ENCODE measurements at regions not wholly inside any gene's neighbourhood (a gene's known extent, or its start where the extent isn't known, plus 50 kb on each side); places are given as distances from the start of the nearest gene placed in this dataset.

DNA sequence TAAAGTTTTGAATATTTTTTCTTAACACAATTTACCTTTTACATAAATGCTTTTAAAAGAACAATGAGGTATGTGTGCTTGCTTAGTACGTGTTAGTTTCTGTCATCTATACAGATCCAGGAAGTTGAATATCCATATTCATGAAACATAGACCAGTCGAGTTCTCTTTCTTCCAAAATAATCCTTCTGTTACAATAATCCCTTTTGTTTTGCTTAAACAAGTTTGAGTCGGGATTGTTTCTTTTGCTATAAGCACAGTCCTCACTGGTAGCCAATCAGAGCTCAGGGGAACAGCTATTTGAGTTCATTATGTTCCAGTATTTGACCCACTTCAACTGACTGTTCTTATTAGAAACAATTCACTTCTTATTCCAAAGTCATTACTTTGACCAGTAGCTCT, 214.7 kb upstream of the FLRT2 start:
- H3K9me3 ChIP-seq (ENCODE audit: control insufficient read depth, insufficient read depth, low read length), result no peaks in the 10 kb centered on the region
- no peaks in the 10 kb centered on the region for H3K27me3 Mint-ChIP-seq (ENCODE audit: low read depth in 2 of 2)
- WGBS (ENCODE audit: insufficient coverage), result 82% methylated on average over 2 of the region's 3 CpGs
- H3K27me3 ChIP-seq (ENCODE audit: control insufficient read depth, insufficient read depth, low read length), result no peaks in the 10 kb centered on the region
- H3K27ac Mint-ChIP-seq, result no peak overlapping the region
- no peaks in the 10 kb centered on the region for H3K36me3 ChIP-seq (ENCODE audit: control insufficient read depth, insufficient read depth, low read length)
- no peak overlapping the region for H3K4me3 ChIP-seq (ENCODE audit: low read length)
- intact Hi-C loops (cut with micrococcal nuclease), result no loop called here
- no peak overlapping the region for H3K4me3 Mint-ChIP-seq
- no peak for DNase-seq
- H3K9me3 Mint-ChIP-seq, result no peaks in the 10 kb centered on the region
- no peaks in the 10 kb centered on the region for H3K36me3 Mint-ChIP-seq
- ATAC-seq, result no peak
- no peaks in the 10 kb centered on the region for H3K4me1 ChIP-seq (ENCODE audit: control insufficient read depth, insufficient read depth, low read length)
- no peak overlapping the region for H3K27ac ChIP-seq (ENCODE audit: low read length)
- TF ChIP-seq, protein P1, sequence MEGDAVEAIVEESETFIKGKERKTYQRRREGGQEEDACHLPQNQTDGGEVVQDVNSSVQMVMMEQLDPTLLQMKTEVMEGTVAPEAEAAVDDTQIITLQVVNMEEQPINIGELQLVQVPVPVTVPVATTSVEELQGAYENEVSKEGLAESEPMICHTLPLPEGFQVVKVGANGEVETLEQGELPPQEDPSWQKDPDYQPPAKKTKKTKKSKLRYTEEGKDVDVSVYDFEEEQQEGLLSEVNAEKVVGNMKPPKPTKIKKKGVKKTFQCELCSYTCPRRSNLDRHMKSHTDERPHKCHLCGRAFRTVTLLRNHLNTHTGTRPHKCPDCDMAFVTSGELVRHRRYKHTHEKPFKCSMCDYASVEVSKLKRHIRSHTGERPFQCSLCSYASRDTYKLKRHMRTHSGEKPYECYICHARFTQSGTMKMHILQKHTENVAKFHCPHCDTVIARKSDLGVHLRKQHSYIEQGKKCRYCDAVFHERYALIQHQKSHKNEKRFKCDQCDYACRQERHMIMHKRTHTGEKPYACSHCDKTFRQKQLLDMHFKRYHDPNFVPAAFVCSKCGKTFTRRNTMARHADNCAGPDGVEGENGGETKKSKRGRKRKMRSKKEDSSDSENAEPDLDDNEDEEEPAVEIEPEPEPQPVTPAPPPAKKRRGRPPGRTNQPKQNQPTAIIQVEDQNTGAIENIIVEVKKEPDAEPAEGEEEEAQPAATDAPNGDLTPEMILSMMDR (IDR thresholded peaks at IDR 0.05), result no peak
- H3K4me1 Mint-ChIP-seq, result peaks cover 15 to 18% of the 10 kb centered on the region in 2 donors

DNA sequence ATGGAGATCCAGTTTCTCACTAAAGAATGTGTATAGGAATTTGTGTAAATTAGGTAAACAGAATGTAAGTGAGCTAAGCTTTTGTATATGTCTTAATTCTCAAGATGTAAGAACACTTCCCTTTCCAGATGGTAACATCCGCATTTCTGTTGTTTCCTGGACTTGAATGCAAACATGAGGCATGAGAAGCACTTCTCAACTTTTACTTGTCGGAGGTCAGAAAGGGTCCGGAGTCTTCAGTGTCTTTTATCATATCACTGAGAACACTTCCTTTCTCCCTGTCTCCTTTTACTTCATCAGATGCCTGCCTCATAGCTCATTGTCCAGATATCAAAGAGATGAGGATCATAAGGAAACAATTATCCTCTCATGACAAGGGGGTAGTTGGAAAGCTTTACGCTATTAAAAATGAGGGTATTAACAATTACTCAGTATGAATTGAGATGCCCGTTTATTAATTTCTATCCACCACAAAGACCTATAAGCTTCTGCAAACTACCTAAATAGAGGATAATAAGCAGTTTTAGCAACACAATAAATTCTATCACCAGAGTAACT, 214.1 kb upstream of the FLRT2 start:
- ATAC-seq (no peak), DNase-seq (no peak)
- intact Hi-C loops (cut with micrococcal nuclease), result no loop called here
- H3K27me3 Mint-ChIP-seq (ENCODE audit: low read depth in 2 of 2), result peaks cover 0 to under 1% of the 10 kb centered on the region in 2 donors
- H3K9me3 Mint-ChIP-seq, result no peaks in the 10 kb centered on the region
- TF ChIP-seq, protein P1 (IDR thresholded peaks at IDR 0.05), result no peak
- Histone ChIP-seq H3K4me3 (ENCODE audit: low read length) (no peak overlapping the region), H3K9me3 (ENCODE audit: control insufficient read depth, insufficient read depth, low read length) (no peaks in the 10 kb centered on the region), H3K27ac (ENCODE audit: low read length) (no peak overlapping the region), H3K36me3 (ENCODE audit: control insufficient read depth, insufficient read depth, low read length) (no peaks in the 10 kb centered on the region), H3K27me3 (ENCODE audit: control insufficient read depth, insufficient read depth, low read length) (no peaks in the 10 kb centered on the region), H3K4me1 (ENCODE audit: control insufficient read depth, insufficient read depth, low read length) (no peaks in the 10 kb centered on the region)
- H3K4me1 Mint-ChIP-seq, result peaks cover 11 to 14% of the 10 kb centered on the region in 2 donors
- 76% methylated on average over 4 of the region's 5 CpGs for WGBS (ENCODE audit: insufficient coverage)
- H3K27ac Mint-ChIP-seq, result no peak overlapping the region
- no peaks in the 10 kb centered on the region for H3K36me3 Mint-ChIP-seq
- H3K4me3 Mint-ChIP-seq, result no peak overlapping the region

DNA sequence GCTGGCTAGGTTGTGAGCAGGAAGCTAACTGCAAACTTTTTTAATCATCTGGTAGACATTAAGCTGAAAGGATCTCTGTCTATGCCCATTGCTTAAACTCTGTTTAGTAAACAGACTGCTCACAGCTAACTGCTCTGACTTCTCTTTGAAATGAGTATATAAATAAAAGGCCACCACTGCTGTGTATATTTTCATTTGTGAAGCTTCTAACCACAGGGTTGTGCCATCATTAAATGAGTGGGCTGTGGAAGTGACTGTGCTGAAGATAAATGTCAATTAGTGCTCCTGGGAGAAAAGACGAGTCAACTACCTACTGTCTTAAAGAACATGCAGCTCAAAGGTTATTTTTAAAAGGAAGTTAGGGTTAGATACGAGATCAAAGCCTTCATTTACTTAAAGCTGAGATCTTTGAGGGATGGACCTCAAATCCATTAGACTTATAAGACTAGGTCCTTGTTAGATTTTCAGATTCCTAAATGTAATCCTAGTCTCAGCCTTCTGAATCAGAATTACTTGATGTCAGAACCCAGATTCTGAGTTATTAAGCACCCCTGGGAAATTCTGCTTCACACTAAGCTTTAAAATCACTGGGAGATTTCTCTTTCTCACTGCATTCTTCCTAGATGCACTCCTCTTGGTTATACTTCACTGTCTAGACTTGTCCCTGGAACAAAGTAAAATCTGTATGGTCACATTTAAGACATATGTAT, 213.1 kb upstream of the FLRT2 start:
- H3K27ac Mint-ChIP-seq, result no peak overlapping the region
- no peaks in the 10 kb centered on the region for H3K9me3 Mint-ChIP-seq
- no peak overlapping the region for H3K4me3 Mint-ChIP-seq
- H3K27me3 Mint-ChIP-seq (ENCODE audit: low read depth in 2 of 2), result peaks cover 0 to 5% of the 10 kb centered on the region in 2 donors
- no peaks in the 10 kb centered on the region for H3K9me3 ChIP-seq (ENCODE audit: control insufficient read depth, insufficient read depth, low read length)
- ATAC-seq (no peak), DNase-seq (no peak)
- intact Hi-C loops (cut with micrococcal nuclease), result no loop called here
- no peaks in the 10 kb centered on the region for H3K36me3 ChIP-seq (ENCODE audit: control insufficient read depth, insufficient read depth, low read length)
- TF ChIP-seq, protein P1 (IDR thresholded peaks at IDR 0.05), result no peak
- WGBS (ENCODE audit: insufficient coverage), result 50% methylated on average over 1 of the region's 2 CpGs
- H3K4me1 Mint-ChIP-seq, result peaks cover 6 to 7% of the 10 kb centered on the region in 2 donors
- no peaks in the 10 kb centered on the region for H3K36me3 Mint-ChIP-seq
- no peaks in the 10 kb centered on the region for H3K4me1 ChIP-seq (ENCODE audit: control insufficient read depth, insufficient read depth, low read length)
- H3K27ac ChIP-seq (ENCODE audit: low read length), result no peak overlapping the region
- H3K4me3 ChIP-seq (ENCODE audit: low read length), result no peak overlapping the region
- H3K27me3 ChIP-seq (ENCODE audit: control insufficient read depth, insufficient read depth, low read length), result no peaks in the 10 kb centered on the region

Measured in natural killer cell (primary cell).